ENCODE measurements at regions not wholly inside any gene's neighbourhood (a gene's known extent, or its start where the extent isn't known, plus 50 kb on each side); places are given as distances from the start of the nearest gene placed in this dataset.

GRCh38 chr4:148778980-148779675, 336.9 kb upstream of the NR3C2 start:
- DNase-seq (ENCODE audit: low read depth), result no peak
- no peak for TF ChIP-seq CTCF (IDR thresholded peaks at IDR 0.05; ENCODE audit: low read depth, low read length, missing control alignments)
- no peak overlapping the region for H3K4me3 ChIP-seq (ENCODE audit: low read depth, low read length)

GRCh38 chr4:148776941-148777340, 334.7 kb upstream of the NR3C2 start:
- no peak overlapping the region for H3K4me3 ChIP-seq (ENCODE audit: low read depth, low read length)
- TF ChIP-seq CTCF (IDR thresholded peaks at IDR 0.05; ENCODE audit: low read depth, low read length, missing control alignments), result no peak
- DNase-seq (ENCODE audit: low read depth), result no peak

- no peak overlapping the region for H3K4me3 ChIP-seq (ENCODE audit: low read depth, low read length)
- TF ChIP-seq CTCF (IDR thresholded peaks at IDR 0.05; ENCODE audit: low read depth, low read length, missing control alignments), result no peak
- DNase-seq (ENCODE audit: low read depth), result no peak
Measured at GRCh38 chr4:148774134-148774533, 331.9 kb upstream of the NR3C2 start.

- DNase-seq (ENCODE audit: low read depth), result no peak
- H3K4me3 ChIP-seq (ENCODE audit: low read depth, low read length), result no peak overlapping the region
Measured at GRCh38 chr4:148773313-148773712, 331.1 kb upstream of the NR3C2 start.

GRCh38 chr4:148770848-148771247, 328.6 kb upstream of the NR3C2 start:
- DNase-seq (ENCODE audit: low read depth), result no peak
- no peak overlapping the region for H3K4me3 ChIP-seq (ENCODE audit: low read depth, low read length)
- TF ChIP-seq CTCF (IDR thresholded peaks at IDR 0.05; ENCODE audit: low read depth, low read length, missing control alignments), result no peak

More at GRCh38 chr4:148773313-148773712, 331.1 kb upstream of the NR3C2 start:
- no peak for TF ChIP-seq CTCF (IDR thresholded peaks at IDR 0.05; ENCODE audit: low read depth, low read length, missing control alignments)

- TF ChIP-seq CTCF (IDR thresholded peaks at IDR 0.05; ENCODE audit: low read depth, low read length, missing control alignments), result no peak
- no peak overlapping the region for H3K4me3 ChIP-seq (ENCODE audit: low read depth, low read length)
- DNase-seq (ENCODE audit: low read depth), result no peak
Measured at GRCh38 chr4:148770377-148770776, 328.2 kb upstream of the NR3C2 start.

- H3K4me3 ChIP-seq (ENCODE audit: low read depth, low read length), result no peak overlapping the region
- no peak for TF ChIP-seq CTCF (IDR thresholded peaks at IDR 0.05; ENCODE audit: low read depth, low read length, missing control alignments)
Measured at GRCh38 chr4:148764720-148765119, 322.5 kb upstream of the NR3C2 start.

More at GRCh38 chr4:148764720-148765119, 322.5 kb upstream of the NR3C2 start:
- DNase-seq (ENCODE audit: low read depth), result no peak
